Mesenchymal stem cell (in vitro differentiated cells and primary cell): ENCODE measurements at regions not wholly inside any gene's neighbourhood (a gene's known extent, or its start where the extent isn't known, plus 50 kb on each side); places are given as distances from the start of the nearest gene placed in this dataset.

Source experiments
- DNase-seq: peaks from one replicate; pipeline ENCODE4 v3.0.0-alpha.2; 2013
- H2AFZ ChIP-seq: one replicate; pipeline ENCODE4 v1.6.1; 2013; ENCODE audit warnings: low read depth, mild to moderate bottlenecking, control low read depth, inconsistent platforms, low read length, moderate library complexity
- H2AK5ac ChIP-seq: 2 replicates; pipeline ENCODE4 v1.6.1; 2013; ENCODE audit warnings: low read length, moderate library complexity, mild to moderate bottlenecking, inconsistent platforms; ENCODE audit not compliant: severe bottlenecking
- H2BK120ac ChIP-seq: one replicate; pipeline ENCODE4 v1.6.1; 2013; ENCODE audit warnings: low read depth, mild to moderate bottlenecking, inconsistent platforms, low read length, moderate library complexity
- H2BK12ac ChIP-seq, 2 experiments: one replicate each; pipeline ENCODE4 v1.6.1; 2013; ENCODE audit warnings: inconsistent platforms in 2 of 2, low read length in 2 of 2, mild to moderate bottlenecking in 2 of 2, moderate library complexity in 2 of 2, control low read depth in 1 of 2
- H2BK15ac ChIP-seq: one replicate; pipeline ENCODE4 v1.6.1; 2013; ENCODE audit warnings: mild to moderate bottlenecking, low read depth, inconsistent platforms; ENCODE audit not compliant: poor library complexity, severe bottlenecking
- H2BK5ac ChIP-seq: 2 replicates; pipeline ENCODE4 v1.6.1; 2013; ENCODE audit warnings: low read depth, mild to moderate bottlenecking, low read length, control low read depth, inconsistent platforms; ENCODE audit not compliant: poor library complexity, severe bottlenecking
- H3K14ac ChIP-seq, 2 experiments: one replicate each; pipeline ENCODE4 v1.6.1; 2013; ENCODE audit warnings: inconsistent platforms in 2 of 2, low read length in 2 of 2, control low read depth in 1 of 2, mild to moderate bottlenecking in 1 of 2, moderate library complexity in 1 of 2
- H3K18ac ChIP-seq, 2 experiments: one replicate each; pipeline ENCODE4 v1.6.1; 2013; ENCODE audit warnings: inconsistent platforms in 2 of 2, low read length in 2 of 2, control low read depth in 1 of 2, low read depth in 1 of 2, mild to moderate bottlenecking in 1 of 2
- H3K23ac ChIP-seq, 2 experiments: one replicate each; pipeline ENCODE4 v1.6.1; 2013; ENCODE audit warnings: inconsistent platforms in 2 of 2, low read length in 2 of 2, mild to moderate bottlenecking in 2 of 2, moderate library complexity in 2 of 2, control low read depth in 1 of 2
- H3K27ac ChIP-seq: 2 replicates; pipeline ENCODE4 v1.5.1; 2013; ENCODE audit warnings: mild to moderate bottlenecking, moderate library complexity, low read length, control low read depth, inconsistent platforms; ENCODE audit not compliant: poor library complexity, severe bottlenecking
- H3K27me3 ChIP-seq, 2 experiments: 2 replicates each; pipeline versions ENCODE4 v1.6.1 to v1.7.0; 2013; ENCODE audit warnings: low read length in 2 of 2, mild to moderate bottlenecking in 2 of 2, moderate library complexity in 2 of 2, control low read depth in 1 of 2, inconsistent platforms in 1 of 2; ENCODE audit not compliant: control insufficient read depth in 1 of 2, insufficient read depth in 1 of 2
- H3K36me3 ChIP-seq, 2 experiments: 2 replicates each; pipeline versions ENCODE4 v1.6.1 to v1.7.0; 2013; ENCODE audit warnings: low read length in 2 of 2, control low read depth in 1 of 2, inconsistent platforms in 1 of 2, low read depth in 1 of 2, mild to moderate bottlenecking in 1 of 2; ENCODE audit not compliant: insufficient read depth in 2 of 2, control insufficient read depth in 1 of 2
- H3K4ac ChIP-seq, 2 experiments: one replicate each; pipeline ENCODE4 v1.6.1; 2013; ENCODE audit warnings: inconsistent platforms in 2 of 2, low read length in 2 of 2, mild to moderate bottlenecking in 2 of 2, moderate library complexity in 2 of 2, control low read depth in 1 of 2, low read depth in 1 of 2
- H3K4me1 ChIP-seq: 2 replicates; pipeline ENCODE4 v1.6.1; 2013; ENCODE audit warnings: low read depth, low read length, control low read depth; ENCODE audit not compliant: control insufficient read depth, insufficient read depth
- H3K4me2 ChIP-seq: 2 replicates; pipeline ENCODE4 v1.6.1; 2013; ENCODE audit warnings: low read length, mild to moderate bottlenecking, inconsistent platforms; ENCODE audit not compliant: poor library complexity, severe bottlenecking
- H3K4me3 ChIP-seq, 2 experiments: 2 replicates each; pipeline versions ENCODE4 v1.5.1 to v1.7.0; 2013; ENCODE audit warnings: low read length in 2 of 2, mild to moderate bottlenecking in 2 of 2, control low read depth in 1 of 2, low read depth in 1 of 2; ENCODE audit not compliant: insufficient read depth in 1 of 2
- H3K79me1 ChIP-seq: replicated peaks from 2 replicates; pipeline ENCODE4 v1.6.1; 2013; ENCODE audit warnings: mild to moderate bottlenecking, control low read depth, low read length, inconsistent platforms; ENCODE audit not compliant: poor library complexity, severe bottlenecking
- H3K9ac ChIP-seq: 2 replicates; pipeline ENCODE4 v1.7.0; 2013; ENCODE audit warnings: mild to moderate bottlenecking, low read length, moderate library complexity
- H3K9me3 ChIP-seq: 2 replicates; pipeline ENCODE4 v1.7.0; 2013; ENCODE audit warnings: mild to moderate bottlenecking, low read length; ENCODE audit not compliant: control insufficient read depth
- H4K8ac ChIP-seq: one replicate; pipeline ENCODE4 v1.6.1; 2013; ENCODE audit warnings: inconsistent platforms, mild to moderate bottlenecking, low read length, moderate library complexity
- H4K91ac ChIP-seq: one replicate; pipeline ENCODE4 v1.6.1; 2013; ENCODE audit warnings: mild to moderate bottlenecking, low read length, inconsistent platforms
- WGBS: methylation state at CpG from one replicate; pipeline ENCODE4 v1.1.7; 2013; ENCODE audit warnings: mixed read lengths; 5-methylcytosine and 5-hydroxymethylcytosine counted together

- Histone ChIP-seq H4K91ac (no peak overlapping the region), H3K18ac (no peak overlapping the region), H3K9me3 (no peaks in the 10 kb centered on the region), H2AFZ (no peak overlapping the region), H3K79me1 (no peaks in the 10 kb centered on the region), H2BK5ac (no peak overlapping the region), H3K36me3 (no peaks in the 10 kb centered on the region), H3K9ac (no peak overlapping the region), H2BK120ac (no peak overlapping the region), H2BK12ac (no peak overlapping the region), H3K4me3 (no peak overlapping the region), H3K27me3 (no peaks in the 10 kb centered on the region), H4K8ac (no peak overlapping the region), H3K4ac (no peak overlapping the region), H3K4me2 (no peak overlapping the region), H3K27ac (no peak overlapping the region), H3K14ac (no peak overlapping the region), H2AK5ac (no peak overlapping the region), H3K23ac (no peak overlapping the region), H3K4me1 (no peaks in the 10 kb centered on the region), H2BK15ac (no peak overlapping the region)
- no peak for DNase-seq
- WGBS, result no CpG with 5 or more reads among the region's 2 CpGs
These were observed 259.8 kb downstream of the ANXA1 start for GRCh38 chr9:73411494-73411893.

GRCh38 chr9:73412874-73413273 is 261.2 kb downstream of the ANXA1 start:
- Histone ChIP-seq H3K36me3 (no peaks in the 10 kb centered on the region), H4K91ac (no peak overlapping the region), H2AFZ (no peak overlapping the region), H3K4me3 (no peak overlapping the region), H2BK5ac (no peak overlapping the region), H3K4ac (no peak overlapping the region), H2BK12ac (no peak overlapping the region), H3K9me3 (no peaks in the 10 kb centered on the region), H3K9ac (no peak overlapping the region), H3K4me1 (no peaks in the 10 kb centered on the region), H3K27me3 (no peaks in the 10 kb centered on the region), H4K8ac (no peak overlapping the region), H3K79me1 (no peaks in the 10 kb centered on the region), H3K4me2 (no peak overlapping the region), H3K18ac (no peak overlapping the region), H3K27ac (no peak overlapping the region), H3K23ac (no peak overlapping the region), H3K14ac (no peak overlapping the region), H2BK120ac (no peak overlapping the region), H2BK15ac (no peak overlapping the region), H2AK5ac (no peak overlapping the region)
- DNase-seq, result peak; percentile 1

- Histone ChIP-seq H3K23ac (no peak overlapping the region), H3K36me3 (no peaks in the 10 kb centered on the region), H2AFZ (no peak overlapping the region), H3K79me1 (no peaks in the 10 kb centered on the region), H3K9ac (no peak overlapping the region), H2AK5ac (no peak overlapping the region), H3K14ac (no peak overlapping the region), H3K27ac (no peak overlapping the region), H3K4me3 (no peak overlapping the region), H4K91ac (no peak overlapping the region), H4K8ac (no peak overlapping the region), H3K27me3 (no peaks in the 10 kb centered on the region), H2BK15ac (no peak overlapping the region), H3K4ac (no peak overlapping the region), H3K18ac (no peak overlapping the region), H3K4me1 (no peaks in the 10 kb centered on the region), H3K4me2 (no peak overlapping the region), H2BK12ac (no peak overlapping the region), H2BK5ac (no peak overlapping the region), H3K9me3 (no peaks in the 10 kb centered on the region), H2BK120ac (no peak overlapping the region)
- WGBS, result 83% methylated on average over 1 of the region's 1 CpG
- DNase-seq, result no peak
These were observed 272.2 kb downstream of the ANXA1 start for GRCh38 chr9:73423891-73424290.

- H3K23ac ChIP-seq, result no peak overlapping the region
- no peak overlapping the region for H2AFZ ChIP-seq
- H2BK12ac ChIP-seq, result no peak overlapping the region
- H3K14ac ChIP-seq, result no peak overlapping the region
- no peak overlapping the region for H2BK120ac ChIP-seq
- no peaks in the 10 kb centered on the region for H3K9me3 ChIP-seq
- H3K4me1 ChIP-seq, result no peaks in the 10 kb centered on the region
- no peak overlapping the region for H2BK15ac ChIP-seq
- H3K27me3 ChIP-seq, result no peaks in the 10 kb centered on the region
- H4K91ac ChIP-seq, result no peak overlapping the region
- no peak overlapping the region for H4K8ac ChIP-seq
- no peak for DNase-seq
- 69% methylated on average over 5 of the region's 5 CpGs for WGBS
- no peak overlapping the region for H3K18ac ChIP-seq
- no peaks in the 10 kb centered on the region for H3K36me3 ChIP-seq
- no peak overlapping the region for H3K4ac ChIP-seq
- H3K79me1 ChIP-seq, result no peaks in the 10 kb centered on the region
- H2BK5ac ChIP-seq, result no peak overlapping the region
- no peak overlapping the region for H2AK5ac ChIP-seq
- no peak overlapping the region for H3K27ac ChIP-seq
- H3K4me2 ChIP-seq, result no peak overlapping the region
- H3K4me3 ChIP-seq, result no peak overlapping the region
- H3K9ac ChIP-seq, result no peak overlapping the region
These were observed 274.6 kb downstream of the ANXA1 start for GRCh38 chr9:73426269-73426668.
